Stomach smooth muscle (tissue), 2 donors: ENCODE measurements at regions not wholly inside any gene's neighbourhood (a gene's known extent, or its start where the extent isn't known, plus 50 kb on each side); places are given as distances from the start of the nearest gene placed in this dataset.

Experiments
- H3K27ac ChIP-seq: one replicate; pipeline ENCODE4 v1.7.0; 2013; ENCODE audit warnings: mild to moderate bottlenecking, low read length, inconsistent platforms
- H3K27me3 ChIP-seq, 2 donors: one replicate each; pipeline ENCODE4 v1.7.0; 2013; ENCODE audit warnings: low read length in 2 of 2; ENCODE audit not compliant: insufficient read depth in 2 of 2, control insufficient read depth in 1 of 2
- H3K36me3 ChIP-seq, 2 donors: one replicate each; pipeline ENCODE4 v1.7.0; 2013; ENCODE audit warnings: low read length in 2 of 2; ENCODE audit not compliant: control insufficient read depth in 2 of 2, insufficient read depth in 2 of 2
- H3K4me1 ChIP-seq: one replicate; pipeline ENCODE4 v1.7.0; 2013; ENCODE audit warnings: low read length; ENCODE audit not compliant: control insufficient read depth, insufficient read depth
- H3K4me3 ChIP-seq, 2 donors: one replicate each; pipeline ENCODE4 v1.7.0; 2013; ENCODE audit warnings: low read length in 2 of 2
- H3K9ac ChIP-seq, 2 donors: one replicate each; pipeline ENCODE4 v1.7.0; 2013; ENCODE audit warnings: low read length in 2 of 2, mild to moderate bottlenecking in 1 of 2
- H3K9me3 ChIP-seq, 2 donors: one replicate each; pipeline ENCODE4 v1.7.0; 2013; ENCODE audit warnings: low read length in 2 of 2; ENCODE audit not compliant: control insufficient read depth in 2 of 2
- donor health status: healthy.
- donor health status: Pancreatic carcinoma.

DNA sequence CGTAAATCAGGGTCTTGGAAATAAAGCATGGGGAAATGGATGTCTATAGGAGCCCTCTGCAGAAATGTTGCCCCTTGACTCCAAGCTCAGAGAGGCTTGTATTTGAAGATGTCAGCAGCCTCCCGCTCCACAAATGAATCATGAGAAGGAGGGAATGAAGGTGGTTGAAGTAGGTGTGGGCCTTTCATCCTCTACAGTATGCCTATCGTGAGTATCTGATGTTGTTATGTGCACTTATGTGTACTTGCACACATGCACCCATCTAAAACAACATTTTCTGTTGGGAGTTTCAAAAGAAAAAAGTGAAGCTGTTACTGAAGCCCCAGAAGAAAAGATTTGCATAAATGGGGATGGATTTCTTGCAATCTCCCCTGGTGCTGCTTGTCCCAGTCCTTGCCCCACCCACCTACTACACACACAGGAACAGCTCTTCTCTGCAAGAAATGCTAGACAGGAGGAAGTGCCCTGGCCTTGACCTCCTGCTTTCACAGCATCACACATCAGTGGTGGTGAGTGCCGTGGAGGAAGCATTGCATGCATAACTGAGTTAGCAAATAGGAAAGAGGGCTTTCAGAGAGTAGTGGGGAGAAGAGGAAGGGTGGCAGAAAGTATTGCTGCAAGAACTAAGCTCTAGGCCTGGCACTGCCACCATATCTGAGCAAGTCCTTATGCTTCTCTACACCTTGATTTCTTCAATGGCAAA, 156.1 kb downstream of the SNX18 start:
- Histone ChIP-seq H3K4me3 (no peak overlapping the region), H3K36me3 (no peaks in the 10 kb centered on the region), H3K9ac (no peak overlapping the region), H3K4me1 (no peaks in the 10 kb centered on the region), H3K27me3 (no peaks in the 10 kb centered on the region), H3K27ac (no peak overlapping the region), H3K9me3 (no peaks in the 10 kb centered on the region)

DNA sequence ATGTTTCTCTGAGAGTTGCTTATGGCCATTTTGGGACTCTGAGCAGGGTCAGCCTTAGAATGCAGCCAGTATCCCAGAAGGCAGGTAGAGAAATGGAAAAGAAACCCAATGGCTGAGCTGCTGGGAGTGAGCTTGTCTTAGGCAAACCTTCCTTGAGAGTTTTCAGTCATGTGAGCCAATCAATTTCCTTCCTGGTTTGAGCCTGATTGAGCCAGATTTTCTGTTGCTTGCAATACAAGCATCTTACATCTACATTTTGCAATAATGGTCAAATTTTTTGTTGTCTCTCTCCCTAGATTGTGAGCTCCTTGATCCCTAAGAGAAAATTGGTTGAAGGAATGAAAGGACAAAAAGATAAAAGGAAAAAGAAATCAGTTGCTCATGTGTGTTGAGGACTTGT, 155.3 kb downstream of the SNX18 start:
- Histone ChIP-seq H3K27ac (no peak overlapping the region), H3K9ac (no peak overlapping the region), H3K36me3 (no peaks in the 10 kb centered on the region), H3K4me1 (no peaks in the 10 kb centered on the region), H3K9me3 (no peaks in the 10 kb centered on the region), H3K27me3 (no peaks in the 10 kb centered on the region), H3K4me3 (no peak overlapping the region)

- no peaks in the 10 kb centered on the region for H3K27me3 ChIP-seq
- H3K9me3 ChIP-seq = no peaks in the 10 kb centered on the region
- H3K36me3 ChIP-seq = no peaks in the 10 kb centered on the region
- no peak overlapping the region for H3K27ac ChIP-seq
- H3K4me3 ChIP-seq = no peak overlapping the region
- no peaks in the 10 kb centered on the region for H3K4me1 ChIP-seq
- H3K9ac ChIP-seq = no peak overlapping the region
These were observed 154.1 kb downstream of the SNX18 start for GRCh38 chr5:54671681-54672080.

GRCh38 chr5:54671111-54671531, 153.6 kb downstream of the SNX18 start:
- no peaks in the 10 kb centered on the region for H3K27me3 ChIP-seq
- no peaks in the 10 kb centered on the region for H3K9me3 ChIP-seq
- H3K36me3 ChIP-seq = no peaks in the 10 kb centered on the region
- H3K4me1 ChIP-seq = no peaks in the 10 kb centered on the region
- H3K9ac ChIP-seq = no peak overlapping the region
- H3K27ac ChIP-seq = no peak overlapping the region
- H3K4me3 ChIP-seq = no peak overlapping the region

DNA sequence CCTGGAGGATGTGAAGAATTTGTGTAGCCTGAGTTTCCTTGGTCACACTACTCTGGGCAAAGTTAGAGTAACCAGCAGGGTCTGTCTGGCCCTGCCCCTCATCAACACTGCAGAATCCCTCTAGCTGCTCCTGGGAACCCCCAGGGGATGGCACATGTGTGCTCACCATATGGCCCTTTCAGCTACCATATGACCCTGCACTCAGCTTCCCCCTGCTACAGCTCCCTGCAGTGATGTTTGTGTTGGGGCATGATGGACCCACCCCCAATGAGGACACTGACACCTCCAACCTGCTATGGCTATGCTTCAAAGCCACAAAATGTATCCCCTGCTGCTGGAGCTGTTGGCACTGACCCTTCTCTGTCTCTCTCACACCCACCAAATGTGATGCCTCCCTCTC, 152.7 kb downstream of the SNX18 start:
- Histone ChIP-seq H3K27me3 (no peaks in the 10 kb centered on the region), H3K9me3 (no peaks in the 10 kb centered on the region), H3K4me3 (no peak overlapping the region), H3K4me1 (no peaks in the 10 kb centered on the region), H3K27ac (no peak overlapping the region), H3K9ac (no peak overlapping the region), H3K36me3 (no peaks in the 10 kb centered on the region)

GRCh38 chr5:54669845-54670244, 152.3 kb downstream of the SNX18 start:
- no peak overlapping the region for H3K4me3 ChIP-seq
- H3K9ac ChIP-seq = no peak overlapping the region
- H3K27ac ChIP-seq = no peak overlapping the region
- H3K36me3 ChIP-seq = no peaks in the 10 kb centered on the region
- no peaks in the 10 kb centered on the region for H3K4me1 ChIP-seq
- H3K27me3 ChIP-seq = no peaks in the 10 kb centered on the region
- H3K9me3 ChIP-seq = no peaks in the 10 kb centered on the region

DNA sequence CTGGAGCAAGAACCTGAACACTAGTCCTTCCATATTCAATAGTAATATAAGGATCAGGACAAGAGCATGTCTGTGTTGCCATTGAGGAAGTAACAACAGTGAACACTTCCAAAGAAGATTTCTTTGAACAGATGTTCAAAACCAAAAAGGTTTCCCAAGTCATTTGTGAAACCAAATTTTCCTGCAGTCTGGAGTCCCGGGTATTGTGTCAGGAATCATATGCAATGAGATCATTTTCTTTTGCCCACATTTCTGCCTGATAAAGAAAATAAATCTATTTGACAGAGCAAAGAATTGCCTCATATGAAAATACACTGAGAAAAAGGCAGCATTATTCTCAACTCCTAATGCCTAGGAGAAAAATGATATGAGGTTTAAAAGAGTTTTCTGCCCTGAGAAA, 151.7 kb downstream of the SNX18 start:
- Histone ChIP-seq H3K4me1 (no peaks in the 10 kb centered on the region), H3K27ac (no peak overlapping the region), H3K4me3 (no peak overlapping the region), H3K9ac (no peak overlapping the region), H3K9me3 (no peaks in the 10 kb centered on the region), H3K27me3 (no peaks in the 10 kb centered on the region), H3K36me3 (no peaks in the 10 kb centered on the region)

GRCh38 chr5:54668096-54668495, 150.5 kb downstream of the SNX18 start:
- Histone ChIP-seq H3K9ac (no peak overlapping the region), H3K4me3 (no peak overlapping the region), H3K27ac (no peak overlapping the region), H3K4me1 (no peaks in the 10 kb centered on the region), H3K9me3 (no peaks in the 10 kb centered on the region), H3K27me3 (no peaks in the 10 kb centered on the region), H3K36me3 (no peaks in the 10 kb centered on the region)

DNA sequence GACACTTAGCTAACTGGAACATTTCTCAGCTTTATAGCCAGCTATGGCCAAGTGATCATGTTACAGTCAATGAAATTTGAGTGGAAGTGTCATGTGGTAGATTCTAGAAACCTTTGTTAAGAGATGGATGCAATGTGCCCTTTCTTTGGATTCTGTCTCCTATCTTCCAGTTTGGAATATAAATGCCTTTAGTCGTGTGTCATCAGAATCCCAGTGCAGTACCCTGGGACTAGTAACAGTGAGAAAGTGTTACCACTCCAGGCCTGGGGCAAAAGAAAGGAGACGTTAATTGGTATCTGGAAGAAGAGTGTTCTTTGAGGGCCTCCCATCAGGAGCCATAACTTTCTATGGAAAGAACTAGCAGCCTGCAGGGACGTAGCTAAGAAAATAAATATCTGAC, 149.6 kb downstream of the SNX18 start:
- no peak overlapping the region for H3K9ac ChIP-seq
- no peaks in the 10 kb centered on the region for H3K9me3 ChIP-seq
- H3K4me1 ChIP-seq = no peaks in the 10 kb centered on the region
- H3K27ac ChIP-seq = no peak overlapping the region
- H3K4me3 ChIP-seq = no peak overlapping the region
- H3K27me3 ChIP-seq = no peaks in the 10 kb centered on the region
- H3K36me3 ChIP-seq = no peaks in the 10 kb centered on the region

DNA sequence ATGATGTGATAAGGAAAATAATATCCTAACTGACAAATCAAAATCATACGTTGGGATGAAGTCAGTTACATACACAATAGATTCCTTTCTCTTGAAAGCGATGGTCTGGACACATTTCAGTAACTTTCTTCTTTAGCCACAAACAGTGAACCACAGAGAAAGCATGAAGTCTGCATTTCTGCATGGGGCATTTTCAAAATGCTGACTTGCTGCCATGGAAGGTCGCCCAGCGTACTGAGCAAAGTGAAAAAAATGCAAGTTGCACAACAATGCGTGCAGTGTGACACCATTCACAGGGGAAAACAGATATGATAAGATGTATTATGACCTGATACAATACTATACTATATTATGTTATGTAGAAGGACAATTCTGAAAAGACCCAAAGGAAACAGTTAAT, 146.3 kb downstream of the SNX18 start:
- H3K27me3 ChIP-seq = no peaks in the 10 kb centered on the region
- H3K9ac ChIP-seq = no peak overlapping the region
- no peaks in the 10 kb centered on the region for H3K36me3 ChIP-seq
- H3K27ac ChIP-seq = no peak overlapping the region
- peaks cover 10% of the 10 kb centered on the region for H3K4me1 ChIP-seq
- no peaks in the 10 kb centered on the region for H3K9me3 ChIP-seq
- H3K4me3 ChIP-seq = no peak overlapping the region

DNA sequence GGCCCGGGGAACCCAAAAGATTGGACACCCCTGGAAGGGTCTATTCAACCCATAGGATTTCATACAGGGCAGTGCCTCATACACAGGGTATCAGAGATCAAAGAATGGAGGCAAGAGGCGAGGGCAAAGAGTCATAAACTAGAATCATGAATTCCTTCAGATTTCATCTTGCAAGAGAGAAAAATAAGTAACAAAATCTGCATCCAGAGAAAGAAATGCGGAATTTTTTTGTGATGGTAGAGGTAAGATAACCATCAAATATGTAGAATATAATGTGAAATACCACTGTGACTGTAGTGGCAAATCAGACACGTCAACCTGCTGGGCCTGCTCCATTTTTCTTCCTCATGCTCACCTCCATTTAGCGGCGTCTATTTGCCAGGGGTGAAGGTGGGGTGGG, 143.6 kb downstream of the SNX18 start:
- H3K4me1 ChIP-seq = peaks cover 10% of the 10 kb centered on the region
- H3K27ac ChIP-seq = no peak overlapping the region
- H3K4me3 ChIP-seq = no peak overlapping the region
- no peak overlapping the region for H3K9ac ChIP-seq
- no peaks in the 10 kb centered on the region for H3K9me3 ChIP-seq
- no peaks in the 10 kb centered on the region for H3K27me3 ChIP-seq
- H3K36me3 ChIP-seq = no peaks in the 10 kb centered on the region
